Prostate gland (tissue), 2 donors: ENCODE measurements at regions not wholly inside any gene's neighbourhood (a gene's known extent, or its start where the extent isn't known, plus 50 kb on each side); places are given as distances from the start of the nearest gene placed in this dataset.

ENCODE experiments used
- DNase-seq: peaks from one replicate; pipeline ENCODE4 v3.0.0-alpha.2; 2019; ENCODE audit warnings: low spot score
- H3K27ac ChIP-seq, 2 donors: fragments of 200-600 bp; sonication (generic); 2 replicates each; pipeline ENCODE4 v1.5.1; 2017 to 2019
- H3K27me3 ChIP-seq: fragments of 200-600 bp; sonication (generic); replicated peaks from 2 replicates; pipeline ENCODE4 v1.5.1; 2019; ENCODE audit not compliant: insufficient read depth
- H3K36me3 ChIP-seq, 2 donors: fragments of 200-600 bp; sonication (generic); 1 replicate in 1 of 2; 2 replicates in 1 of 2; pipeline versions ENCODE4 v1.5.1 to v1.8.1; 2017 to 2019
- H3K4me1 ChIP-seq: fragments of 200-600 bp; sonication (generic); replicated peaks from 2 replicates; pipeline ENCODE4 v1.5.1; 2019
- H3K4me3 ChIP-seq, 2 donors: fragments of 200-600 bp; sonication (generic); 2 replicates each; pipeline ENCODE4 v1.5.1; 2017 to 2019
- H3K9me3 ChIP-seq: fragments of 200-600 bp; sonication (generic); 2 replicates; pipeline ENCODE4 v1.5.1; 2017
- CTCF ChIP-seq, 4 experiments: fragments of 200-600 bp in 2 of 4; fragments of 450-650 bp in 2 of 4; sonication (generic) in 2 of 4; IDR thresholded peaks; 1 replicate in 3 of 4; 2 replicates in 1 of 4; pipeline ENCODE4 v1.5.1; 2016 to 2019; ENCODE audit warnings: antibody characterized with exemption in 4 of 4, mild to moderate bottlenecking in 2 of 4, moderate library complexity in 2 of 4
- POLR2A ChIP-seq: fragments of 450-650 bp; IDR thresholded peaks from one replicate; pipeline ENCODE4 v1.6.1; 2016; ENCODE audit warnings: antibody characterized with exemption, mild to moderate bottlenecking
- POLR2AphosphoS5 ChIP-seq: sonication (generic); formaldehyde crosslinking; IDR thresholded peaks from one replicate; pipeline ENCODE4 v1.6.1; 2017; ENCODE audit warnings: antibody characterized with exemption
- WGBS: methylation state at CpG from one replicate; pipeline ENCODE4 v1.1.5; 2018; 5-methylcytosine and 5-hydroxymethylcytosine counted together
- intact Hi-C: fragments of 100-400 bp; cut with DNase I; formaldehyde crosslinking; loops from one replicate; pipeline ENCODE4 v1.14.2; 2022

- no peak for TF ChIP-seq POLR2A
- no peak for TF ChIP-seq CTCF (IDR thresholded peaks at IDR 0.05)
- TF ChIP-seq POLR2AphosphoS5: no peak
- Histone ChIP-seq H3K4me1 (no peaks in the 10 kb centered on the region), H3K36me3 (no peaks in the 10 kb centered on the region), H3K27me3 (no peaks in the 10 kb centered on the region), H3K4me3 (no peak overlapping the region), H3K9me3 (no peaks in the 10 kb centered on the region), H3K27ac (no peak overlapping the region)
- intact Hi-C loops: no loop called here
- 79% methylated on average over 4 of the region's 4 CpGs for WGBS
- no peak for DNase-seq
Observed at GRCh38 chr3:40793730-40794129, 269.0 kb downstream of the ZNF621 start.

- no peak for DNase-seq
- intact Hi-C loops: no loop called here
- Histone ChIP-seq H3K4me1 (no peaks in the 10 kb centered on the region), H3K36me3 (no peaks in the 10 kb centered on the region), H3K9me3 (no peaks in the 10 kb centered on the region), H3K27ac (no peak overlapping the region), H3K4me3 (no peak overlapping the region), H3K27me3 (no peaks in the 10 kb centered on the region)
- TF ChIP-seq POLR2AphosphoS5 (peak; percentile 12), POLR2A (no peak)
Observed at GRCh38 chr3:40800343-40800742, 275.6 kb downstream of the ZNF621 start.

GRCh38 chr3:40801284-40801741, 276.6 kb downstream of the ZNF621 start:
- H3K4me1 ChIP-seq: no peaks in the 10 kb centered on the region
- H3K9me3 ChIP-seq: no peaks in the 10 kb centered on the region
- WGBS: 84% methylated on average over 4 of the region's 4 CpGs
- no peak for DNase-seq
- no peaks in the 10 kb centered on the region for H3K36me3 ChIP-seq
- no peaks in the 10 kb centered on the region for H3K27me3 ChIP-seq
- H3K4me3 ChIP-seq: no peak overlapping the region
- intact Hi-C loops: no loop called here
- no peak for TF ChIP-seq POLR2A
- no peak for TF ChIP-seq CTCF (IDR thresholded peaks at IDR 0.05)
- no peak overlapping the region for H3K27ac ChIP-seq

- WGBS: 52% methylated on average over 2 of the region's 2 CpGs
Observed at GRCh38 chr3:40803311-40803710, 278.6 kb downstream of the ZNF621 start.

GRCh38 chr3:40805456-40805855, 280.7 kb downstream of the ZNF621 start:
- 60% methylated on average over 2 of the region's 2 CpGs for WGBS
- no peaks in the 10 kb centered on the region for H3K4me1 ChIP-seq
- H3K4me3 ChIP-seq: no peak overlapping the region
- DNase-seq: no peak
- no peaks in the 10 kb centered on the region for H3K9me3 ChIP-seq
- intact Hi-C loops: no loop called here
- no peak for TF ChIP-seq POLR2A
- no peaks in the 10 kb centered on the region for H3K36me3 ChIP-seq
- no peaks in the 10 kb centered on the region for H3K27me3 ChIP-seq
- no peak overlapping the region for H3K27ac ChIP-seq

More at GRCh38 chr3:40803311-40803710, 278.6 kb downstream of the ZNF621 start:
- Histone ChIP-seq H3K27ac (no peak overlapping the region), H3K27me3 (no peaks in the 10 kb centered on the region), H3K36me3 (no peaks in the 10 kb centered on the region), H3K4me3 (no peak overlapping the region), H3K9me3 (no peaks in the 10 kb centered on the region), H3K4me1 (no peaks in the 10 kb centered on the region)
- no peak for TF ChIP-seq CTCF (IDR thresholded peaks at IDR 0.05)
- no peak for TF ChIP-seq POLR2A
- TF ChIP-seq POLR2AphosphoS5: no peak
- DNase-seq: no peak
- intact Hi-C loops: no loop called here

- no peak overlapping the region for H3K27ac ChIP-seq
- no peak overlapping the region for H3K4me3 ChIP-seq
- TF ChIP-seq POLR2AphosphoS5 (no peak), POLR2A (no peak)
- no peak for DNase-seq
- no peaks in the 10 kb centered on the region for H3K36me3 ChIP-seq
- no peaks in the 10 kb centered on the region for H3K9me3 ChIP-seq
- intact Hi-C loops: no loop called here
- no peaks in the 10 kb centered on the region for H3K27me3 ChIP-seq
- H3K4me1 ChIP-seq: no peaks in the 10 kb centered on the region
Observed at GRCh38 chr3:40810813-40811212, 286.1 kb downstream of the ZNF621 start.
